ENCODE measurements at regions not wholly inside any gene's neighbourhood (a gene's known extent, or its start where the extent isn't known, plus 50 kb on each side); places are given as distances from the start of the nearest gene placed in this dataset.

DNA sequence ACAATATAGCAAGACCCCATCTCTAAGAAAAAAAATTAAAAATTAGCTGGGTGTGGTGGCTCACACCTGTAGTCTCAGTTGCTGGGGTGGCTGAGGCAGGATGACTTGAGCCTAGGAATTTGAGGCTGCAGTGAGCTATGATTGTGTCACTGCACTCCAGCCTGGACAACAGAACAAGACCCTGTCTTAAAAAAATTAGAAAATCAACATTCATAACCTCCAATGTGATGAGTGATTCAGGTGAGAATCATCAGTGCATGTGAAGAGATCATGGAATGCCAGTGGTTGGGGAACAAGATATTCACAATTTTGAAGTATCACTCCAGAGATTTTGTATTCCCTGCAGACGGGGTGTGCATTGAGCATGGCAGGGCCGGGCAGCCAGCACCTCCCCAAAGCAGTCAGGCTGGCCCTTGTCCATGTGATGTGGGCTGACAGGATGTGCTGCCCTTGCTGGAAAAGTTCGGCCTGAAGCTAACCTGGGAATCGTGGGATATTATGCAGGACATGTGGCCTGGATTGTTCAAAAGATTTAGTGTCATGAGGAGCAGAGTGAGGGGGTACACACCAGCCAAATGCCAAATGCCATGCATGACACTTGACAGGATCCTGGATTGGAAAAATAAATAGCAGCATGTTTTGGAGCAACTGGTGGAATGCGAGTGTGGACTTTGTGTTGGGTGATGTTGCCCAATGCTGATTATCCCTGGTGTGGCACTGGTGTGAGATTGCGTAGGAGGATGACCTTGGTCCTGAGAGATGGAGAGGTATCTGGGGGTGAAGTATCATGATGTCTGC lies 189.0 kb downstream of the RGS3 start:
- TF ChIP-seq, protein P1, sequence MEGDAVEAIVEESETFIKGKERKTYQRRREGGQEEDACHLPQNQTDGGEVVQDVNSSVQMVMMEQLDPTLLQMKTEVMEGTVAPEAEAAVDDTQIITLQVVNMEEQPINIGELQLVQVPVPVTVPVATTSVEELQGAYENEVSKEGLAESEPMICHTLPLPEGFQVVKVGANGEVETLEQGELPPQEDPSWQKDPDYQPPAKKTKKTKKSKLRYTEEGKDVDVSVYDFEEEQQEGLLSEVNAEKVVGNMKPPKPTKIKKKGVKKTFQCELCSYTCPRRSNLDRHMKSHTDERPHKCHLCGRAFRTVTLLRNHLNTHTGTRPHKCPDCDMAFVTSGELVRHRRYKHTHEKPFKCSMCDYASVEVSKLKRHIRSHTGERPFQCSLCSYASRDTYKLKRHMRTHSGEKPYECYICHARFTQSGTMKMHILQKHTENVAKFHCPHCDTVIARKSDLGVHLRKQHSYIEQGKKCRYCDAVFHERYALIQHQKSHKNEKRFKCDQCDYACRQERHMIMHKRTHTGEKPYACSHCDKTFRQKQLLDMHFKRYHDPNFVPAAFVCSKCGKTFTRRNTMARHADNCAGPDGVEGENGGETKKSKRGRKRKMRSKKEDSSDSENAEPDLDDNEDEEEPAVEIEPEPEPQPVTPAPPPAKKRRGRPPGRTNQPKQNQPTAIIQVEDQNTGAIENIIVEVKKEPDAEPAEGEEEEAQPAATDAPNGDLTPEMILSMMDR (optimal IDR thresholded peaks at IDR 0.05 in 1 of 3, IDR thresholded peaks at IDR 0.05 in 1 of 3, conservative IDR thresholded peaks at IDR 0.05 in 1 of 3; ENCODE audit: extremely low read depth in 1 of 3, insufficient read depth in 2 of 3, low read length in 3 of 3): no peak
- TF ChIP-seq EZH2 (IDR thresholded peaks at IDR 0.05; ENCODE audit: low read length): no peak

Data from keratinocyte (primary cell).